OCI-LY7 (cell line): ENCODE measurements at regions not wholly inside any gene's neighbourhood (a gene's known extent, or its start where the extent isn't known, plus 50 kb on each side); places are given as distances from the start of the nearest gene placed in this dataset.

Experiments
- BruUV-seq: library from RNA; stranded (reverse); fragments of 400-500 nt; replicated peaks from 2 replicates; lab custom pipeline; 2021; lab: Mats Ljungman, UMichigan
- CTCF ChIA-PET: fragments of 300-600 bp; sonication (Branson Sonifier 250); formaldehyde crosslinking; loops from one replicate; lab custom pipeline; 2022; ENCODE audit warnings: antibody characterized with exemption; ENCODE audit not compliant: unreplicated experiment; lab: Charles Lee
- POLR2A ChIA-PET: fragments of 300-600 bp; sonication (Branson Sonifier 250); formaldehyde crosslinking; loops from one replicate; lab custom pipeline; 2022; ENCODE audit warnings: antibody characterized with exemption; lab: Charles Lee
- DNase-seq: peaks from one replicate; pipeline ENCODE4 v3.0.0-alpha.2; 2015; ENCODE audit warnings: low spot score
- H2AFZ ChIP-seq: fragments of 200-600 bp; sonication (generic), shearing (Covaris generic); 2 replicates; pipeline ENCODE4 v1.6.1; 2014; ENCODE audit warnings: mild to moderate bottlenecking, antibody characterized with exemption, low read length, moderate library complexity
- H3K27ac ChIP-seq: fragments of 200-600 bp; sonication (generic); 2 replicates; pipeline ENCODE4 v1.5.1; 2014; ENCODE audit warnings: mixed run types, low read depth, mild to moderate bottlenecking, moderate library complexity, low read length, inconsistent platforms; ENCODE audit not compliant: poor library complexity, severe bottlenecking
- H3K36me3 ChIP-seq: fragments of 200-600 bp; sonication (generic); 2 replicates; pipeline ENCODE4 v1.6.1; 2014; ENCODE audit warnings: mild to moderate bottlenecking, antibody characterized with exemption, low read length, moderate library complexity, mixed read lengths; ENCODE audit not compliant: insufficient read depth
- H3K4me1 ChIP-seq: fragments of 200-600 bp; sonication (generic); 2 replicates; pipeline ENCODE4 v1.5.1; 2014; ENCODE audit warnings: mild to moderate bottlenecking, low read length; ENCODE audit not compliant: insufficient read depth, poor library complexity, severe bottlenecking
- H3K4me2 ChIP-seq: fragments of 200-600 bp; sonication (generic); 2 replicates; pipeline ENCODE4 v1.6.1; 2014; ENCODE audit warnings: mild to moderate bottlenecking, low read length
- H3K4me3 ChIP-seq: fragments of 200-600 bp; sonication (generic); 2 replicates; pipeline ENCODE4 v1.5.1; 2014; ENCODE audit warnings: mild to moderate bottlenecking, low read depth, low read length; ENCODE audit not compliant: poor library complexity, severe bottlenecking
- H3K79me2 ChIP-seq: fragments of 200-600 bp; sonication (generic); 2 replicates; pipeline ENCODE4 v1.6.1; 2016; ENCODE audit warnings: low read depth, mild to moderate bottlenecking, low read length, moderate library complexity, mixed read lengths; ENCODE audit not compliant: insufficient read depth
- H3K9me2 ChIP-seq: fragments of 200-600 bp; sonication (generic); 2 replicates; pipeline ENCODE4 v1.6.1; 2016; ENCODE audit warnings: mild to moderate bottlenecking, low read length, mixed read lengths; ENCODE audit not compliant: insufficient read depth
- H3K9me3 ChIP-seq: fragments of 200-600 bp; sonication (generic); 2 replicates; pipeline ENCODE4 v1.6.1; 2014; ENCODE audit warnings: mild to moderate bottlenecking, mixed run types, low read length, mixed read lengths
- H4K20me1 ChIP-seq: fragments of 200-600 bp; sonication (generic); 2 replicates; pipeline ENCODE4 v1.6.1; 2014; ENCODE audit warnings: mild to moderate bottlenecking, antibody characterized with exemption, low read length, moderate library complexity, mixed read lengths; ENCODE audit not compliant: insufficient read depth
- CTCF ChIP-seq: fragments of 200-600 bp; sonication (generic); conservative IDR thresholded peaks from 2 replicates; pipeline ENCODE4 v1.5.1; 2014; ENCODE audit warnings: mild to moderate bottlenecking, antibody characterized with exemption, low read length, moderate library complexity, mixed read lengths
- EZH2phosphoT487 ChIP-seq: fragments of 200-600 bp; sonication (generic); IDR thresholded peaks from 2 replicates; pipeline ENCODE4 v1.6.1; 2018; ENCODE audit warnings: low read depth, borderline replicate concordance, mild to moderate bottlenecking, mixed run types, antibody characterized with exemption, low read length, moderate library complexity, mixed read lengths
- intact Hi-C: fragments of 100-400 bp; cut with micrococcal nuclease; formaldehyde crosslinking; loops from one replicate; pipeline ENCODE4 v1.10.0; 2022; ENCODE audit not compliant: unreplicated experiment

GRCh38 chr2:48849770-48850169, 94.2 kb upstream of the LHCGR start:
- TF ChIP-seq CTCF = no peak
- TF ChIP-seq EZH2phosphoT487 = no peak
- Histone ChIP-seq H3K79me2 (no peaks in the 10 kb centered on the region), H4K20me1 (no peaks in the 10 kb centered on the region), H3K36me3 (no peaks in the 10 kb centered on the region), H3K4me2 (no peak overlapping the region), H3K9me2 (no peaks in the 10 kb centered on the region), H3K27ac (no peak overlapping the region), H3K4me3 (no peak overlapping the region), H3K9me3 (no peaks in the 10 kb centered on the region), H2AFZ (no peak overlapping the region), H3K4me1 (no peaks in the 10 kb centered on the region)
- ChIA-PET POLR2A (no interaction called here), CTCF (no interaction called here)
- intact Hi-C loops = no loop called here
- no peak for DNase-seq
- no TSS peak for BruUV-seq

GRCh38 chr2:48845684-48846083, 90.2 kb upstream of the LHCGR start:
- ChIA-PET CTCF (no interaction called here), POLR2A (no interaction called here)
- intact Hi-C loops = no loop called here
- H3K9me3 ChIP-seq = no peaks in the 10 kb centered on the region
- H3K4me2 ChIP-seq = no peak overlapping the region
- no peaks in the 10 kb centered on the region for H3K79me2 ChIP-seq
- no peak for DNase-seq
- H3K4me1 ChIP-seq = no peaks in the 10 kb centered on the region
- H3K9me2 ChIP-seq = no peaks in the 10 kb centered on the region
- H3K36me3 ChIP-seq = no peaks in the 10 kb centered on the region
- no peaks in the 10 kb centered on the region for H4K20me1 ChIP-seq
- H3K27ac ChIP-seq = no peak overlapping the region
- no peak overlapping the region for H3K4me3 ChIP-seq
- H2AFZ ChIP-seq = no peak overlapping the region
- no peak for TF ChIP-seq EZH2phosphoT487
- no peak for TF ChIP-seq CTCF
- BruUV-seq = no TSS peak

- no peak for DNase-seq
- BruUV-seq = no TSS peak
- TF ChIP-seq EZH2phosphoT487 (no peak), CTCF (no peak)
- no peaks in the 10 kb centered on the region for H3K4me1 ChIP-seq
- no peaks in the 10 kb centered on the region for H4K20me1 ChIP-seq
- no peaks in the 10 kb centered on the region for H3K79me2 ChIP-seq
- H2AFZ ChIP-seq = no peak overlapping the region
- H3K9me2 ChIP-seq = no peaks in the 10 kb centered on the region
- no peaks in the 10 kb centered on the region for H3K9me3 ChIP-seq
- H3K4me3 ChIP-seq = no peak overlapping the region
- H3K4me2 ChIP-seq = no peak overlapping the region
- ChIA-PET POLR2A (no interaction called here), CTCF (no interaction called here)
- intact Hi-C loops = no loop called here
- no peaks in the 10 kb centered on the region for H3K36me3 ChIP-seq
- no peak overlapping the region for H3K27ac ChIP-seq
Measured at GRCh38 chr2:48844417-48845155, 89.1 kb upstream of the LHCGR start.
